Prostate gland (tissue), 2 donors: ENCODE measurements at regions not wholly inside any gene's neighbourhood (a gene's known extent, or its start where the extent isn't known, plus 50 kb on each side); places are given as distances from the start of the nearest gene placed in this dataset.

Experiments
- DNase-seq: peaks from one replicate; pipeline ENCODE4 v3.0.0-alpha.2; 2019; ENCODE audit warnings: low spot score
- H3K27ac ChIP-seq, 2 donors: fragments of 200-600 bp; sonication (generic); 2 replicates each; pipeline ENCODE4 v1.5.1; 2017 to 2019
- H3K27me3 ChIP-seq: fragments of 200-600 bp; sonication (generic); replicated peaks from 2 replicates; pipeline ENCODE4 v1.5.1; 2019; ENCODE audit not compliant: insufficient read depth
- H3K36me3 ChIP-seq, 2 donors: fragments of 200-600 bp; sonication (generic); 1 replicate in 1 of 2; 2 replicates in 1 of 2; pipeline versions ENCODE4 v1.5.1 to v1.8.1; 2017 to 2019
- H3K4me1 ChIP-seq: fragments of 200-600 bp; sonication (generic); replicated peaks from 2 replicates; pipeline ENCODE4 v1.5.1; 2019
- H3K4me3 ChIP-seq, 2 donors: fragments of 200-600 bp; sonication (generic); 2 replicates each; pipeline ENCODE4 v1.5.1; 2017 to 2019
- H3K9me3 ChIP-seq: fragments of 200-600 bp; sonication (generic); 2 replicates; pipeline ENCODE4 v1.5.1; 2017
- POLR2A ChIP-seq: fragments of 450-650 bp; IDR thresholded peaks from one replicate; pipeline ENCODE4 v1.6.1; 2016; ENCODE audit warnings: antibody characterized with exemption, mild to moderate bottlenecking
- POLR2AphosphoS5 ChIP-seq: sonication (generic); formaldehyde crosslinking; IDR thresholded peaks from one replicate; pipeline ENCODE4 v1.6.1; 2017; ENCODE audit warnings: antibody characterized with exemption
- WGBS: methylation state at CpG from one replicate; pipeline ENCODE4 v1.1.5; 2018; 5-methylcytosine and 5-hydroxymethylcytosine counted together
- intact Hi-C: fragments of 100-400 bp; cut with DNase I; formaldehyde crosslinking; loops from one replicate; pipeline ENCODE4 v1.14.2; 2022
- TF ChIP-seq, protein P1 (sequence below), 4 experiments: fragments of 200-600 bp in 2 of 4; fragments of 450-650 bp in 2 of 4; sonication (generic) in 2 of 4; IDR thresholded peaks; 1 replicate in 3 of 4; 2 replicates in 1 of 4; pipeline ENCODE4 v1.5.1; 2016 to 2019; ENCODE audit warnings: antibody characterized with exemption in 4 of 4, mild to moderate bottlenecking in 2 of 4, moderate library complexity in 2 of 4

DNA sequence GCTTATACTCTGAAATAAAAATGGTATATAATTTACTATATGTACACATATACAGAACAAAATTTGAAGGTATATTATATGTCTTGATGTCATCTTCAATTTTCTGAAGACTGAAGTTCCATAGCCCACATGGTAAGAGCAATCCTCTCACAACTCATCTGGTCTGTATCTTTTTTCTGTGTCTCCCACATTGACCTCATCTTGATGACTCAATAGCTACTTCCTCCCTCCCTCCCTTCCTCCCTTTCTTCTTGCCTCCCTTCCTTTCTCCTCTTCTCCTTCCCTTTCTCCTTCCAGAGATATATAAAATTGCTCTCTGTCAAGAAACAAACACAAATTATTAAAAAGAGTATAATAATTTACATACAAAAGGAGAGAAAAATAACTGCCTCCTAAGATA lies 268.5 kb downstream of the SQOR start:
- TF ChIP-seq, protein P1, sequence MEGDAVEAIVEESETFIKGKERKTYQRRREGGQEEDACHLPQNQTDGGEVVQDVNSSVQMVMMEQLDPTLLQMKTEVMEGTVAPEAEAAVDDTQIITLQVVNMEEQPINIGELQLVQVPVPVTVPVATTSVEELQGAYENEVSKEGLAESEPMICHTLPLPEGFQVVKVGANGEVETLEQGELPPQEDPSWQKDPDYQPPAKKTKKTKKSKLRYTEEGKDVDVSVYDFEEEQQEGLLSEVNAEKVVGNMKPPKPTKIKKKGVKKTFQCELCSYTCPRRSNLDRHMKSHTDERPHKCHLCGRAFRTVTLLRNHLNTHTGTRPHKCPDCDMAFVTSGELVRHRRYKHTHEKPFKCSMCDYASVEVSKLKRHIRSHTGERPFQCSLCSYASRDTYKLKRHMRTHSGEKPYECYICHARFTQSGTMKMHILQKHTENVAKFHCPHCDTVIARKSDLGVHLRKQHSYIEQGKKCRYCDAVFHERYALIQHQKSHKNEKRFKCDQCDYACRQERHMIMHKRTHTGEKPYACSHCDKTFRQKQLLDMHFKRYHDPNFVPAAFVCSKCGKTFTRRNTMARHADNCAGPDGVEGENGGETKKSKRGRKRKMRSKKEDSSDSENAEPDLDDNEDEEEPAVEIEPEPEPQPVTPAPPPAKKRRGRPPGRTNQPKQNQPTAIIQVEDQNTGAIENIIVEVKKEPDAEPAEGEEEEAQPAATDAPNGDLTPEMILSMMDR (IDR thresholded peaks at IDR 0.05): no peak
- TF ChIP-seq POLR2A (no peak), POLR2AphosphoS5 (no peak)
- H3K36me3 ChIP-seq: no peaks in the 10 kb centered on the region
- H3K27ac ChIP-seq: no peak overlapping the region
- DNase-seq: no peak
- no peaks in the 10 kb centered on the region for H3K27me3 ChIP-seq
- no peaks in the 10 kb centered on the region for H3K9me3 ChIP-seq
- intact Hi-C loops: no loop called here
- no peak overlapping the region for H3K4me3 ChIP-seq
- no peaks in the 10 kb centered on the region for H3K4me1 ChIP-seq

DNA sequence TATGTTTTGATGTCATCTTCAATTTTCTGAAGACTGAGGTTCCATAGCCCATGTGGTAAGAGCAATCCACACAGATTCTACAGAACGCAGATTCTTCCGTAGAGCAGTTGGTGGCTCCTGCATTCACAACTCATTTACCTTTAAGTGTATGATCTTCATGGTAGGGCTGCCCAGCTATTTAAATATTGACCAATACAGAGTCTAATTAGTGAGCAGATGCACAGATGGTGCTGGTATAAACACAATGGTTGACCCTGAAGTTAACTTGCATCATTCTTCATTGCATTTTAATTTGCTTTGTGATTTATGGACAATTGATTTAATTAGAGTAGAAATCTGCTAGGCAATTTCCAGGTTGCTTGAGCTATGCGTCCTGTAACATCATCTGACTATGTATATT lies 269.2 kb downstream of the SQOR start:
- Histone ChIP-seq H3K4me3 (no peak overlapping the region), H3K27ac (no peak overlapping the region), H3K4me1 (no peaks in the 10 kb centered on the region), H3K27me3 (no peaks in the 10 kb centered on the region), H3K36me3 (no peaks in the 10 kb centered on the region), H3K9me3 (no peaks in the 10 kb centered on the region)
- TF ChIP-seq POLR2A (no peak), POLR2AphosphoS5 (no peak)
- TF ChIP-seq, protein P1 (IDR thresholded peaks at IDR 0.05): no peak
- WGBS: 98% methylated on average over 3 of the region's 3 CpGs
- no peak for DNase-seq
- intact Hi-C loops: no loop called here

DNA sequence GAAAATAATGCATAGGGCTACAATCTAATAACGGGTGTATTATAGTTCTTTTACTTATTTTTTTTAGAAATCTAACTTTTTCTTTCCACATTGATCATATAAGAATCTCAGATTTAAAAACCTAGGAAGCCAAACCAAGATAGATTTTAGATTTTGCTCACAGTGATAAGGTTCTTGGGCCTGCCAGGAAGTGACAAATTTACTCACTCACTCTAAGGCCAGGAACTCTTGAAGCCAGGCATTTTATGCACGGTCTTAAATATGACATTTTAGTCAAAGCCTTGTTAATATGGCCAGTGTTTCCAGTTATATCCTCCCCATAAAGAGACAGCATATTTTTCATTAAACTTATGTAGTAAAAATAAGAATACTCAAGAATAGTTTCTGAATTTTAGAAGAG lies 271.4 kb downstream of the SQOR start:
- Histone ChIP-seq H3K4me3 (no peak overlapping the region), H3K9me3 (no peaks in the 10 kb centered on the region), H3K4me1 (no peaks in the 10 kb centered on the region), H3K27ac (no peak overlapping the region), H3K27me3 (no peaks in the 10 kb centered on the region), H3K36me3 (no peaks in the 10 kb centered on the region)
- DNase-seq: no peak
- TF ChIP-seq, protein P1 (IDR thresholded peaks at IDR 0.05): no peak
- intact Hi-C loops: no loop called here
- 68% methylated on average over 2 of the region's 2 CpGs for WGBS

- H3K4me1 ChIP-seq: no peaks in the 10 kb centered on the region
- H3K9me3 ChIP-seq: no peaks in the 10 kb centered on the region
- H3K27ac ChIP-seq: no peak overlapping the region
- TF ChIP-seq POLR2A: no peak
- TF ChIP-seq POLR2AphosphoS5: no peak
- TF ChIP-seq, protein P1 (IDR thresholded peaks at IDR 0.05): no peak
- no peaks in the 10 kb centered on the region for H3K27me3 ChIP-seq
- intact Hi-C loops: no loop called here
- 70% methylated on average over 3 of the region's 3 CpGs for WGBS
- DNase-seq: no peak
- no peaks in the 10 kb centered on the region for H3K36me3 ChIP-seq
- H3K4me3 ChIP-seq: no peak overlapping the region
Observed at GRCh38 chr15:45910671-45911070, 275.8 kb downstream of the SQOR start.

- Histone ChIP-seq H3K9me3 (no peaks in the 10 kb centered on the region), H3K27me3 (no peaks in the 10 kb centered on the region), H3K4me1 (no peaks in the 10 kb centered on the region), H3K36me3 (no peaks in the 10 kb centered on the region), H3K4me3 (no peak overlapping the region), H3K27ac (no peak overlapping the region)
- WGBS: 68% methylated on average over 2 of the region's 2 CpGs
- DNase-seq: no peak
- intact Hi-C loops: no loop called here
- TF ChIP-seq POLR2AphosphoS5: no peak
- TF ChIP-seq, protein P1 (IDR thresholded peaks at IDR 0.05): no peak
- no peak for TF ChIP-seq POLR2A
Observed at GRCh38 chr15:45913451-45913850, 278.6 kb downstream of the SQOR start.
